Panc1 (cell line): ENCODE measurements at regions not wholly inside any gene's neighbourhood (a gene's known extent, or its start where the extent isn't known, plus 50 kb on each side); places are given as distances from the start of the nearest gene placed in this dataset.

Experiments
- CTCF ChIP-seq: fragments of 450-650 bp; IDR thresholded peaks from 2 replicates; pipeline ENCODE4 v1.5.1; 2017; ENCODE audit warnings: mild to moderate bottlenecking
- POLR2AphosphoS5 ChIP-seq: IDR thresholded peaks from 2 replicates; pipeline ENCODE4 v1.6.1; 2012; ENCODE audit warnings: mild to moderate bottlenecking, low read depth, low read length, moderate library complexity
- REST ChIP-seq, 2 experiments: IDR thresholded peaks; 2 replicates each; pipeline ENCODE4 v1.6.1; 2011 to 2012; ENCODE audit warnings: low read depth in 2 of 2, control low read depth in 1 of 2, low read length in 1 of 2, mild to moderate bottlenecking in 1 of 2, moderate library complexity in 1 of 2; ENCODE audit not compliant: insufficient read depth in 1 of 2
- SIN3A ChIP-seq: IDR thresholded peaks from 2 replicates; pipeline ENCODE4 v1.6.1; 2012; ENCODE audit warnings: low read depth, mild to moderate bottlenecking, low read length, moderate library complexity, borderline replicate concordance; ENCODE audit not compliant: insufficient read depth

GRCh38 chr3:22981166-22981565, 222.0 kb upstream of the UBE2E2 start:
- no peak for TF ChIP-seq CTCF
- no peak for TF ChIP-seq SIN3A
- no peak for TF ChIP-seq POLR2AphosphoS5
- TF ChIP-seq REST (IDR thresholded peaks at IDR 0.05; ENCODE audit: insufficient read depth in 1 of 2, low read depth in 2 of 2, low read length in 1 of 2): no peak
